SK-N-SH treated with all-trans-retinoic acid at 6 μM for 48 hours (cell line): ENCODE measurements at regions not wholly inside any gene's neighbourhood (a gene's known extent, or its start where the extent isn't known, plus 50 kb on each side); places are given as distances from the start of the nearest gene placed in this dataset.

Experiments
- ATAC-seq: fragments of 200-7000 bp; cut with Tn5 transposase; 3 replicates; pipeline ENCODE4 v1.9.1; 2020; ENCODE audit warnings: mild to moderate bottlenecking, moderate library complexity
- ARNTL ChIP-seq: fragments of 450-650 bp; formaldehyde crosslinking; IDR thresholded peaks from 2 replicates; pipeline ENCODE4 v1.5.0; 2020; ENCODE audit warnings: low read depth, mild to moderate bottlenecking, moderate library complexity, borderline replicate concordance
- CREB5 ChIP-seq: fragments of 250-450 bp; sonication (Bioruptor Pico); IDR thresholded peaks from 2 replicates; pipeline ENCODE4 v1.5.1; 2020; ENCODE audit warnings: low read depth, mild to moderate bottlenecking, moderate library complexity
- CSDC2 ChIP-seq: fragments of 250-450 bp; sonication (Bioruptor Pico); IDR thresholded peaks from 2 replicates; pipeline ENCODE4 v1.5.0; 2020; ENCODE audit warnings: mild to moderate bottlenecking, moderate library complexity
- GLIS3 ChIP-seq: fragments of 250-450 bp; sonication (Bioruptor Pico); IDR thresholded peaks from 2 replicates; pipeline ENCODE4 v1.5.0; 2020; ENCODE audit warnings: mild to moderate bottlenecking, moderate library complexity
- ISL1 ChIP-seq: fragments of 250-450 bp; sonication (Bioruptor Pico); IDR thresholded peaks from 2 replicates; pipeline ENCODE4 v2.1.2; 2022; ENCODE audit warnings: mild to moderate bottlenecking, moderate library complexity
- OSR1 ChIP-seq: fragments of 250-450 bp; sonication (Bioruptor Pico); IDR thresholded peaks from 2 replicates; pipeline ENCODE4 v1.8.0; 2022; ENCODE audit warnings: moderate library complexity, mild to moderate bottlenecking, inconsistent platforms
- PATZ1 ChIP-seq: fragments of 250-450 bp; sonication (Bioruptor Pico); IDR thresholded peaks from 2 replicates; pipeline ENCODE4 v1.8.0; 2020; ENCODE audit warnings: mild to moderate bottlenecking, moderate library complexity, borderline replicate concordance
- POU6F1 ChIP-seq: fragments of 250-450 bp; sonication (Bioruptor Pico); IDR thresholded peaks from 2 replicates; pipeline ENCODE4 v1.8.0; 2021; ENCODE audit warnings: low read depth, mild to moderate bottlenecking, moderate library complexity, borderline replicate concordance
- PPARA ChIP-seq: fragments of 250-450 bp; sonication (Bioruptor Pico); IDR thresholded peaks from 2 replicates; pipeline ENCODE4 v1.5.0; 2020; ENCODE audit warnings: mild to moderate bottlenecking, borderline replicate concordance
- RARB ChIP-seq: fragments of 250-450 bp; sonication (Bioruptor Pico); IDR thresholded peaks from 2 replicates; pipeline ENCODE4 v1.8.0; 2021; ENCODE audit warnings: mild to moderate bottlenecking, moderate library complexity
- SNAI2 ChIP-seq: fragments of 250-450 bp; sonication (Bioruptor Pico); IDR thresholded peaks from 2 replicates; pipeline ENCODE4 v1.5.0; 2020; ENCODE audit warnings: mild to moderate bottlenecking, moderate library complexity
- TCF4 ChIP-seq: fragments of 250-450 bp; sonication (Bioruptor Pico); IDR thresholded peaks from 2 replicates; pipeline ENCODE4 v1.8.0; 2021; ENCODE audit warnings: mild to moderate bottlenecking, moderate library complexity, borderline replicate concordance
- TOX ChIP-seq: fragments of 250-450 bp; sonication (Bioruptor Pico); IDR thresholded peaks from 2 replicates; pipeline ENCODE4 v1.8.0; 2021; ENCODE audit warnings: mild to moderate bottlenecking, moderate library complexity, borderline replicate concordance
- ZC3H10 ChIP-seq: fragments of 250-450 bp; sonication (Bioruptor Pico); IDR thresholded peaks from 2 replicates; pipeline ENCODE4 v1.5.1; 2021; ENCODE audit warnings: mild to moderate bottlenecking, moderate library complexity
- ZFP3 ChIP-seq: fragments of 250-450 bp; sonication (Bioruptor Pico); IDR thresholded peaks from 2 replicates; pipeline ENCODE4 v1.5.0; 2020; ENCODE audit warnings: mild to moderate bottlenecking, moderate library complexity
- ZFP30 ChIP-seq: fragments of 450-650 bp; formaldehyde crosslinking; IDR thresholded peaks from 2 replicates; pipeline ENCODE4 v1.5.0; 2022; ENCODE audit warnings: mild to moderate bottlenecking, moderate library complexity
- ZNF565 ChIP-seq: fragments of 450-650 bp; formaldehyde crosslinking; conservative IDR thresholded peaks from 2 replicates; pipeline ENCODE4 v1.5.0; 2020; ENCODE audit warnings: low read depth, mild to moderate bottlenecking, moderate library complexity
- ZNF70 ChIP-seq: fragments of 450-650 bp; formaldehyde crosslinking; IDR thresholded peaks from 2 replicates; pipeline ENCODE4 v1.5.0; 2020; ENCODE audit warnings: mild to moderate bottlenecking, moderate library complexity
- ZNF8 ChIP-seq: fragments of 450-650 bp; formaldehyde crosslinking; IDR thresholded peaks from 2 replicates; pipeline ENCODE4 v1.5.0; 2020; ENCODE audit warnings: mild to moderate bottlenecking, moderate library complexity
- TF ChIP-seq, protein P1 (sequence below): fragments of 250-450 bp; sonication (Bioruptor Pico); IDR thresholded peaks from 2 replicates; pipeline ENCODE4 v1.5.1; 2021; ENCODE audit warnings: mild to moderate bottlenecking, moderate library complexity
- TF ChIP-seq, protein P2 (sequence below): fragments of 250-450 bp; sonication (Bioruptor Pico); IDR thresholded peaks from 2 replicates; pipeline ENCODE4 v1.5.0; 2020; ENCODE audit warnings: mild to moderate bottlenecking, moderate library complexity

- TF ChIP-seq PATZ1 (CRISPR knock-in tag) = no peak
- peak; percentile 48; the same call in 1 of the 2 replicates for TF ChIP-seq ISL1 (CRISPR knock-in tag)
- no peak for TF ChIP-seq OSR1 (CRISPR knock-in tag)
- TF ChIP-seq TCF4 (CRISPR knock-in tag) = no peak
- TF ChIP-seq ZFP30 (CRISPR knock-in tag) = no peak
- TF ChIP-seq ZFP3 (CRISPR knock-in tag) = no peak
- TF ChIP-seq, all 23 proteins: peak for 1
- no peak for ATAC-seq
Measured at GRCh38 chr7:52500841-52501240, 534.6 kb upstream of the POM121L12 start.

- no peak for ATAC-seq
- TF ChIP-seq TOX (CRISPR knock-in tag) (no peak), RARB (CRISPR knock-in tag) (no peak), ZNF70 (CRISPR knock-in tag) (no peak), OSR1 (CRISPR knock-in tag) (no peak)
- TF ChIP-seq, protein P1, sequence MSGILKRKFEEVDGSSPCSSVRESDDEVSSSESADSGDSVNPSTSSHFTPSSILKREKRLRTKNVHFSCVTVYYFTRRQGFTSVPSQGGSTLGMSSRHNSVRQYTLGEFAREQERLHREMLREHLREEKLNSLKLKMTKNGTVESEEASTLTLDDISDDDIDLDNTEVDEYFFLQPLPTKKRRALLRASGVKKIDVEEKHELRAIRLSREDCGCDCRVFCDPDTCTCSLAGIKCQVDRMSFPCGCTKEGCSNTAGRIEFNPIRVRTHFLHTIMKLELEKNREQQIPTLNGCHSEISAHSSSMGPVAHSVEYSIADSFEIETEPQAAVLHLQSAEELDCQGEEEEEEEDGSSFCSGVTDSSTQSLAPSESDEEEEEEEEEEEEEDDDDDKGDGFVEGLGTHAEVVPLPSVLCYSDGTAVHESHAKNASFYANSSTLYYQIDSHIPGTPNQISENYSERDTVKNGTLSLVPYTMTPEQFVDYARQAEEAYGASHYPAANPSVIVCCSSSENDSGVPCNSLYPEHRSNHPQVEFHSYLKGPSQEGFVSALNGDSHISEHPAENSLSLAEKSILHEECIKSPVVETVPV (CRISPR knock-in tag) = no peak
- TF ChIP-seq, all 23 proteins: peak for 0
Measured at GRCh38 chr7:52498366-52498765, 537.1 kb upstream of the POM121L12 start.

GRCh38 chr7:52486267-52486666, 549.2 kb upstream of the POM121L12 start:
- TF ChIP-seq ISL1 (CRISPR knock-in tag) (no peak), ZNF70 (CRISPR knock-in tag) (no peak), PATZ1 (CRISPR knock-in tag) (no peak), GLIS3 (CRISPR knock-in tag) (no peak), OSR1 (CRISPR knock-in tag) (no peak), ZFP30 (CRISPR knock-in tag) (no peak), PPARA (CRISPR knock-in tag) (no peak), ZNF565 (CRISPR knock-in tag) (no peak), TCF4 (CRISPR knock-in tag) (no peak), ZNF8 (no peak), SNAI2 (no peak), ZC3H10 (no peak), ZFP3 (CRISPR knock-in tag) (no peak), ARNTL (no peak), CREB5 (CRISPR knock-in tag) (no peak), TOX (CRISPR knock-in tag) (no peak), POU6F1 (CRISPR knock-in tag) (no peak), CSDC2 (no peak)
- TF ChIP-seq, protein P1 (CRISPR knock-in tag) = no peak
- TF ChIP-seq, protein P2, sequence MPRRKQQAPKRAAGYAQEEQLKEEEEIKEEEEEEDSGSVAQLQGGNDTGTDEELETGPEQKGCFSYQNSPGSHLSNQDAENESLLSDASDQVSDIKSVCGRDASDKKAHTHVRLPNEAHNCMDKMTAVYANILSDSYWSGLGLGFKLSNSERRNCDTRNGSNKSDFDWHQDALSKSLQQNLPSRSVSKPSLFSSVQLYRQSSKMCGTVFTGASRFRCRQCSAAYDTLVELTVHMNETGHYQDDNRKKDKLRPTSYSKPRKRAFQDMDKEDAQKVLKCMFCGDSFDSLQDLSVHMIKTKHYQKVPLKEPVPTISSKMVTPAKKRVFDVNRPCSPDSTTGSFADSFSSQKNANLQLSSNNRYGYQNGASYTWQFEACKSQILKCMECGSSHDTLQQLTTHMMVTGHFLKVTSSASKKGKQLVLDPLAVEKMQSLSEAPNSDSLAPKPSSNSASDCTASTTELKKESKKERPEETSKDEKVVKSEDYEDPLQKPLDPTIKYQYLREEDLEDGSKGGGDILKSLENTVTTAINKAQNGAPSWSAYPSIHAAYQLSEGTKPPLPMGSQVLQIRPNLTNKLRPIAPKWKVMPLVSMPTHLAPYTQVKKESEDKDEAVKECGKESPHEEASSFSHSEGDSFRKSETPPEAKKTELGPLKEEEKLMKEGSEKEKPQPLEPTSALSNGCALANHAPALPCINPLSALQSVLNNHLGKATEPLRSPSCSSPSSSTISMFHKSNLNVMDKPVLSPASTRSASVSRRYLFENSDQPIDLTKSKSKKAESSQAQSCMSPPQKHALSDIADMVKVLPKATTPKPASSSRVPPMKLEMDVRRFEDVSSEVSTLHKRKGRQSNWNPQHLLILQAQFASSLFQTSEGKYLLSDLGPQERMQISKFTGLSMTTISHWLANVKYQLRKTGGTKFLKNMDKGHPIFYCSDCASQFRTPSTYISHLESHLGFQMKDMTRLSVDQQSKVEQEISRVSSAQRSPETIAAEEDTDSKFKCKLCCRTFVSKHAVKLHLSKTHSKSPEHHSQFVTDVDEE (CRISPR knock-in tag) = no peak
- ATAC-seq = no peak
